ENCODE measurements at regions not wholly inside any gene's neighbourhood (a gene's known extent, or its start where the extent isn't known, plus 50 kb on each side); places are given as distances from the start of the nearest gene placed in this dataset.
"Not testable (repeated sequence)": the region's sequence is repeated elsewhere in the genome, so short reads cannot be mapped to it uniquely, and the experiment has no call there.

GRCh38 chr2:17206771-17207170, 311.5 kb downstream of the RAD51AP2 start:
- no peaks in the 10 kb centered on the region for H3K9me3 Mint-ChIP-seq (ENCODE audit: unreplicated experiment)
- no peak overlapping the region for H3K27ac Mint-ChIP-seq (ENCODE audit: unreplicated experiment)
- no peak for DNase-seq (ENCODE audit: extremely low spot score, unreplicated experiment)
- no peaks in the 10 kb centered on the region for H3K36me3 Mint-ChIP-seq (ENCODE audit: unreplicated experiment)
- H3K4me3 Mint-ChIP-seq (ENCODE audit: unreplicated experiment): no peak overlapping the region
- no peak for TF ChIP-seq CTCF (IDR thresholded peaks at IDR 0.05)
- no peaks in the 10 kb centered on the region for H3K4me1 Mint-ChIP-seq (ENCODE audit: unreplicated experiment)
- no peaks in the 10 kb centered on the region for H3K27me3 Mint-ChIP-seq (ENCODE audit: unreplicated experiment)

- H3K4me1 Mint-ChIP-seq (ENCODE audit: unreplicated experiment); H3K4me3 Mint-ChIP-seq (ENCODE audit: unreplicated experiment); DNase-seq (ENCODE audit: extremely low spot score, unreplicated experiment); H3K27me3 Mint-ChIP-seq (ENCODE audit: unreplicated experiment); H3K36me3 Mint-ChIP-seq (ENCODE audit: unreplicated experiment); H3K9me3 Mint-ChIP-seq (ENCODE audit: unreplicated experiment); H3K27ac Mint-ChIP-seq (ENCODE audit: unreplicated experiment): not testable (repeated sequence)
Measured at GRCh38 chr2:17204214-17204613, 314.0 kb downstream of the RAD51AP2 start.

GRCh38 chr2:17202628-17203027, 315.6 kb downstream of the RAD51AP2 start:
- H3K27ac Mint-ChIP-seq (ENCODE audit: unreplicated experiment); H3K36me3 Mint-ChIP-seq (ENCODE audit: unreplicated experiment); H3K9me3 Mint-ChIP-seq (ENCODE audit: unreplicated experiment); H3K4me3 Mint-ChIP-seq (ENCODE audit: unreplicated experiment); H3K4me1 Mint-ChIP-seq (ENCODE audit: unreplicated experiment); H3K27me3 Mint-ChIP-seq (ENCODE audit: unreplicated experiment); DNase-seq (ENCODE audit: extremely low spot score, unreplicated experiment): not testable (repeated sequence)

GRCh38 chr2:17199741-17200140, 318.5 kb downstream of the RAD51AP2 start:
- Mint-ChIP-seq H3K4me1 (ENCODE audit: unreplicated experiment) (no peaks in the 10 kb centered on the region), H3K9me3 (ENCODE audit: unreplicated experiment) (no peaks in the 10 kb centered on the region), H3K36me3 (ENCODE audit: unreplicated experiment) (no peaks in the 10 kb centered on the region), H3K27me3 (ENCODE audit: unreplicated experiment) (no peaks in the 10 kb centered on the region), H3K4me3 (ENCODE audit: unreplicated experiment) (no peak overlapping the region), H3K27ac (ENCODE audit: unreplicated experiment) (no peak overlapping the region)
- DNase-seq (ENCODE audit: extremely low spot score, unreplicated experiment): no peak
- TF ChIP-seq CTCF (IDR thresholded peaks at IDR 0.05): no peak

- DNase-seq (ENCODE audit: extremely low spot score, unreplicated experiment): no peak
- H3K4me1 Mint-ChIP-seq (ENCODE audit: unreplicated experiment): no peaks in the 10 kb centered on the region
- H3K9me3 Mint-ChIP-seq (ENCODE audit: unreplicated experiment): peaks cover 7% of the 10 kb centered on the region
- H3K36me3 Mint-ChIP-seq (ENCODE audit: unreplicated experiment): no peaks in the 10 kb centered on the region
- no peak overlapping the region for H3K4me3 Mint-ChIP-seq (ENCODE audit: unreplicated experiment)
- H3K27ac Mint-ChIP-seq (ENCODE audit: unreplicated experiment): no peak overlapping the region
- TF ChIP-seq CTCF (IDR thresholded peaks at IDR 0.05): no peak
- H3K27me3 Mint-ChIP-seq (ENCODE audit: unreplicated experiment): no peaks in the 10 kb centered on the region
Measured at GRCh38 chr2:17196380-17196779, 321.9 kb downstream of the RAD51AP2 start.

- no peaks in the 10 kb centered on the region for H3K4me1 Mint-ChIP-seq (ENCODE audit: unreplicated experiment)
- TF ChIP-seq CTCF (IDR thresholded peaks at IDR 0.05): no peak
- no peaks in the 10 kb centered on the region for H3K27me3 Mint-ChIP-seq (ENCODE audit: unreplicated experiment)
- no peak for DNase-seq (ENCODE audit: extremely low spot score, unreplicated experiment)
- H3K4me3 Mint-ChIP-seq (ENCODE audit: unreplicated experiment): no peak overlapping the region
- no peaks in the 10 kb centered on the region for H3K36me3 Mint-ChIP-seq (ENCODE audit: unreplicated experiment)
- H3K9me3 Mint-ChIP-seq (ENCODE audit: unreplicated experiment): peaks cover 7% of the 10 kb centered on the region
- H3K27ac Mint-ChIP-seq (ENCODE audit: unreplicated experiment): no peak overlapping the region
Measured at GRCh38 chr2:17195016-17195415, 323.2 kb downstream of the RAD51AP2 start.

All from osteocyte (in vitro differentiated cells).